Smooth muscle cell (in vitro differentiated cells): ENCODE measurements at regions not wholly inside any gene's neighbourhood (a gene's known extent, or its start where the extent isn't known, plus 50 kb on each side); places are given as distances from the start of the nearest gene placed in this dataset.

ENCODE experiments used
- DNase-seq: peaks from one replicate; lab custom pipeline; 2025; ENCODE audit not compliant: unreplicated experiment; lab: John Stamatoyannopoulos, UW
- H2AFZ ChIP-seq: fragments of 200-600 bp; sonication (generic); 2 replicates; pipeline ENCODE4 v1.6.0; 2016; ENCODE audit warnings: antibody characterized with exemption, low read depth, mild to moderate bottlenecking
- H3F3A ChIP-seq: fragments of 200-600 bp; sonication (generic); 2 replicates; pipeline ENCODE4 v1.6.0; 2017; ENCODE audit warnings: antibody characterized with exemption, low read depth
- H3K27ac ChIP-seq: fragments of 200-600 bp; sonication (generic); 2 replicates; pipeline ENCODE4 v1.5.1; 2016; ENCODE audit warnings: low read depth, mild to moderate bottlenecking
- H3K27me3 ChIP-seq: fragments of 200-600 bp; sonication (generic); 2 replicates; pipeline ENCODE4 v1.6.1; 2016; ENCODE audit warnings: low read depth, mild to moderate bottlenecking
- H3K36me3 ChIP-seq: fragments of 200-600 bp; sonication (generic); 2 replicates; pipeline ENCODE4 v1.5.1; 2016; ENCODE audit warnings: low read depth
- H3K4me1 ChIP-seq: fragments of 200-600 bp; sonication (generic); 2 replicates; pipeline ENCODE4 v1.5.1; 2016; ENCODE audit warnings: low read depth
- H3K4me2 ChIP-seq: fragments of 200-600 bp; sonication (generic); 2 replicates; pipeline ENCODE4 v1.6.0; 2016; ENCODE audit warnings: mild to moderate bottlenecking
- H3K4me3 ChIP-seq: fragments of 200-600 bp; sonication (generic); 2 replicates; pipeline ENCODE4 v1.5.1; 2016; ENCODE audit warnings: mild to moderate bottlenecking
- H3K79me2 ChIP-seq: fragments of 200-600 bp; sonication (generic); 2 replicates; pipeline ENCODE4 v1.6.0; 2016; ENCODE audit warnings: low read depth, mild to moderate bottlenecking
- H3K9ac ChIP-seq: fragments of 200-600 bp; sonication (generic); 2 replicates; pipeline ENCODE4 v1.6.0; 2016; ENCODE audit warnings: low read depth
- H3K9me3 ChIP-seq: fragments of 200-600 bp; sonication (generic); replicated peaks from 2 replicates; pipeline ENCODE4 v1.5.1; 2016; ENCODE audit warnings: low read depth
- H4K20me1 ChIP-seq: fragments of 200-600 bp; sonication (generic); 2 replicates; pipeline ENCODE4 v1.6.0; 2016; ENCODE audit warnings: low read depth
- CTCF ChIP-seq: fragments of 200-600 bp; sonication (generic); IDR thresholded peaks from 2 replicates; pipeline ENCODE4 v1.5.1; 2017; ENCODE audit warnings: borderline replicate concordance, mild to moderate bottlenecking, antibody characterized with exemption; ENCODE audit not compliant: insufficient read depth, poor library complexity, severe bottlenecking
- whole genome bisulfite sequencing: methylation state at CpG from one replicate; pipeline ENCODE4 v1.1.7; 2016; ENCODE audit warnings: low lambda C conversion rate; 5-methylcytosine and 5-hydroxymethylcytosine counted together

DNA sequence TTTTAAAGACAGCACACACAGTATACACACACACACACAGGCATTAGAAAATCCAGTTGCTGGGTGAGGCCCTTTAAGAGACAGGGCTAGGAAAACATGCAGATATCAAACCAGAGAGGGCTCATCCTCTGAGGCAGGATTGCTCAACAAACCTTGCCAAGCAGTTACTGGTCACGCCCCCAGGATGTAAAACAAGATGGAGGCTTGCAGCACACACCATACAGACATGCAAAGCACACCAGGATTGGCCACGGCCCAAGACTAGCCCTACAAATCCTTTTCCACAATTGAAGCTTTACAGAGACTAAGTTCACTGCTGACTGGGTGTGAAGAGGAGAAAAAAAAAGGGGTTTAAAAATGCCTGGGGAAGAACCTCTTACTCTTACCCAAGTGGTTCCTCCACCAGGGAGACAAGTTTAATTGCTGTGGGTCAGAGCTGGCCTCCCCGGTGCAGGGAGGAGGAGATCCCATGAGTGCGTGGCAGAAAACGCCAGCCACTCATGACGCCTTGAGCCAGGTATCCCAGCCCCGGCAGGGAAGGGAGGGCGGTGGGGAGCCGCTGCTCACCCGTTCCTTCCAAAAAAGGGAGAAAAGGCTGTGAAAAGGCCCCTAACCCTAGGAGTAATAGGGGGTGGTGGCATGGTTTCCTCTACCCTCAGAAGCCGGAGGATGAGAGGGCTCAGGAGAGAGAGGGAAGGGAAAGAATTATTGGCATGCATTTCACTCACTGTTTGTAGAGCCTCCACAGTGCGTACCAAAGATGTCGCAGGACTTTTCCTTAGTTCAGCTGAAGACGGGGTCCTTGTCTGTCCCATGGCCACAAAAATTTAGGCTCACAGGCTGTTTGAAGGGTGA is 594.6 kb upstream of the ZP4 start:
- Histone ChIP-seq H3K4me2 (peak overlapping the region; percentile 60), H2AFZ (peak overlapping the region; percentile 3), H3K9ac (peak overlapping the region; percentile 16), H3K27ac (peak overlapping the region; percentile 53), H3K36me3 (no peaks in the 10 kb centered on the region), H3K9me3 (no peaks in the 10 kb centered on the region), H4K20me1 (no peaks in the 10 kb centered on the region), H3K4me3 (peak overlapping the region; percentile 21), H3K4me1 (no peaks in the 10 kb centered on the region), H3K79me2 (no peaks in the 10 kb centered on the region), H3F3A (no peaks in the 10 kb centered on the region), H3K27me3 (no peaks in the 10 kb centered on the region)
- no peak for TF ChIP-seq CTCF
- WGBS: 67% methylated on average over 14 of the region's 14 CpGs
- peak; percentile 27 for DNase-seq

DNA sequence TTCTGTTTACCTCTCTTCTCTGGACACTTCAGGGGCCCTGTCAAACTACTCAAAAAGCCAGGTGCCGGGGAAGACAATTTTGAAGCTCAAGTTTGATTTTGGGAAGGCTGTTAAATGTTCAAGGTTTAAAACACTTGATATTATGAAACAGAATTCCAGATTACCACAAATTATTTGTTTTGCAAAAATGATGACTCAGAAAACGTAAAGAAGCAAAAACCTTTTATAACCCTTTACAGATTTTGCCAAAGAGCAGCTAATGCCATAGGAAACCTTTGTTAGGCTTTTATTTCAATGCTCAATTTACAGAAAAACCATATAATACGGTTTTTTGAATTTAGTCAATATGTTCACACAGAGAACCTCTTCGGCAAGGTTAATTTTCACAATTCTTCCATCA is 593.4 kb upstream of the ZP4 start:
- H3K36me3 ChIP-seq: no peaks in the 10 kb centered on the region
- 70% methylated on average over 4 of the region's 4 CpGs for WGBS
- H3K9ac ChIP-seq: no peak overlapping the region
- DNase-seq: no peak
- H3K4me3 ChIP-seq: peak overlapping the region; percentile 21
- no peak overlapping the region for H2AFZ ChIP-seq
- no peaks in the 10 kb centered on the region for H3K79me2 ChIP-seq
- peak overlapping the region; percentile 60 for H3K4me2 ChIP-seq
- no peak for TF ChIP-seq CTCF
- H3K9me3 ChIP-seq: no peaks in the 10 kb centered on the region
- no peaks in the 10 kb centered on the region for H3F3A ChIP-seq
- H3K27ac ChIP-seq: peak overlapping the region; percentile 53
- H3K4me1 ChIP-seq: no peaks in the 10 kb centered on the region
- no peaks in the 10 kb centered on the region for H3K27me3 ChIP-seq
- H4K20me1 ChIP-seq: no peaks in the 10 kb centered on the region

GRCh38 chr1:238476841-238477240 is 586.1 kb upstream of the ZP4 start:
- no peaks in the 10 kb centered on the region for H3K79me2 ChIP-seq
- no peak overlapping the region for H3K4me3 ChIP-seq
- no peak overlapping the region for H3K27ac ChIP-seq
- H3K9me3 ChIP-seq: no peaks in the 10 kb centered on the region
- no peaks in the 10 kb centered on the region for H3F3A ChIP-seq
- DNase-seq: no peak
- no peaks in the 10 kb centered on the region for H4K20me1 ChIP-seq
- H3K36me3 ChIP-seq: no peaks in the 10 kb centered on the region
- no peak overlapping the region for H3K9ac ChIP-seq
- H3K4me2 ChIP-seq: no peak overlapping the region
- no peak for TF ChIP-seq CTCF
- H3K4me1 ChIP-seq: no peaks in the 10 kb centered on the region
- no peak overlapping the region for H2AFZ ChIP-seq
- 74% methylated on average over 4 of the region's 4 CpGs for WGBS
- H3K27me3 ChIP-seq: no peaks in the 10 kb centered on the region

- 76% methylated on average over 5 of the region's 5 CpGs for WGBS
- H2AFZ ChIP-seq: no peak overlapping the region
- no peaks in the 10 kb centered on the region for H3F3A ChIP-seq
- no peaks in the 10 kb centered on the region for H3K9me3 ChIP-seq
- H3K4me3 ChIP-seq: no peak overlapping the region
- H3K4me1 ChIP-seq: no peaks in the 10 kb centered on the region
- no peak overlapping the region for H3K4me2 ChIP-seq
- no peak for TF ChIP-seq CTCF
- no peak for DNase-seq
- no peak overlapping the region for H3K9ac ChIP-seq
- H3K27ac ChIP-seq: no peak overlapping the region
- no peaks in the 10 kb centered on the region for H3K79me2 ChIP-seq
- H3K27me3 ChIP-seq: no peaks in the 10 kb centered on the region
- no peaks in the 10 kb centered on the region for H3K36me3 ChIP-seq
- no peaks in the 10 kb centered on the region for H4K20me1 ChIP-seq
Measured at GRCh38 chr1:238475712-238476111, 585.0 kb upstream of the ZP4 start.
